GM19467 (cell line): ENCODE measurements at regions not wholly inside any gene's neighbourhood (a gene's known extent, or its start where the extent isn't known, plus 50 kb on each side); places are given as distances from the start of the nearest gene placed in this dataset.

ENCODE experiments used
- ATAC-seq: cut with Tn5 transposase; IDR thresholded peaks from one replicate; pipeline ENCODE4 v1.9.1; 2021; ENCODE audit warnings: mild to moderate bottlenecking, moderate library complexity; ENCODE audit not compliant: unreplicated experiment

DNA sequence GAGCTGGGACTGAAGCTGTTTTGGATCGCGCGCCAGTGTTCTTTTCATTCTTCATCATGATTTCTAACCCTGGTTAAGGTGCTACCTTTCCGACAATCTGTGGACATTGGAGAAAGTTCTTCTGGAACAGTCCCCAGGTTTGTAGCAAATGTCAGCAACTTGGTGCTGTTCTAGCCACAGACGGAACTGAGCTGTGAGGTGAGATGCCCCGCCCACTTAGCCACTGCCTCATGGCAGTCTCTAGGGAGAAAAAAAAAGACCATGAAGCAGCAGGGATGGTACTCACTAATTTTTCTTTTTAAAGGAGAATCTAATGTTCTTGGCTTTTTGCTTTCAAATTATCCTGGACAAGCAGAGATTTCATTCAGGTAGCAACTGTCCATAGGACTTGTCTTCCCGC lies 72.1 kb upstream of the STK32A start:
- ATAC-seq = no peak

DNA sequence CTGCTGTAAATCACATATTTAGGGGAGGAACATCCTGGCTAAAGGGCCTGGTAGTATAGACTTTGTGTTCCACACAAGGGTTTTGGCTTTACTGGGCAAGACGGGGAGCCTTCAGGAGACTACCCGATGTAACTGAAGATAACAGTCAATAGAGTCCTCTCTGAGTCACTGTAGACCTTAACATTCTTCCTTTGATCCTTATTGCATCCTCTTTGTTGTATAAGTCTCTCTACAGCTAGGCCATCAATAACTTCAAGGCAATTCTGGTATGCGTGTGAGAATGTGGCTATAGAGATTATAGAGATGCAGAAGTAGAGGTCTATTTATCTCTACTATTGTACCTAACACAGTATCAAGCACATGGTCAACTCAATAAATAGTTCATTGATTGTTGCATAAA lies 67.3 kb upstream of the STK32A start:
- ATAC-seq = no peak

DNA sequence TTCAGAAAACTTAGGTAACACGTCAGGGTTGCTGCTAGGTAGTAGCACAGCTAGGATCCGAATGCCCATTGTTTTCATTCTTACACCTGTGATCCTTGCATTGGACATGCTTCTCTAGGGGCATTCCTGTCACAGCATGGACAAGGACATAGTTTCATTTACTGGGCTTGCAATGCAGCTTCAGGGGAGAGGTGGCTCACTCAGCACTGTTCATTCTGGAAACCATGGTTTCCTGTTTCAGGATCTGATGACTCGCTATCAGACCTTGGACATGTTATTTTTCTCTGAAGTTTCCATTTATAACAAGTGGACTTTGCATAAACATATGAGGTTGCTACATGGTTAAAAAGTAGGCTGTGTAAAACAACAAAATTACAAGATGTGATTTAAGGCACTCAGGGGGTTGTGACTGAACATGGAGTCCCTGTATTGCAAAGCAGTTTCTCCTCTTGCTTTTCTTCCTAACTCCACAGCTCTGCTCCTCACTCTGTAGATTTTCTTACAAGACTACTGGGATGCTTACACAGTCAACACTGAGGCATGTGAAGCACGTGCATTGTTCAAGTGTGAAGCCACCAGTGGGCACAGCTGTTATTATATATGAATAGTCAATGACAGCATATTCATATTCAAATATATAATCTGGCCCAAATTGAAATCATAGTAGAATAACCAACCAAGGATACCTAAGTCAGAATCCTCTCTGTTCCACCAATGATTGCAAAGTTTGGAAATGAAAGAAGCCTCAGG lies 66.1 kb upstream of the STK32A start:
- ATAC-seq = peak; percentile 2

DNA sequence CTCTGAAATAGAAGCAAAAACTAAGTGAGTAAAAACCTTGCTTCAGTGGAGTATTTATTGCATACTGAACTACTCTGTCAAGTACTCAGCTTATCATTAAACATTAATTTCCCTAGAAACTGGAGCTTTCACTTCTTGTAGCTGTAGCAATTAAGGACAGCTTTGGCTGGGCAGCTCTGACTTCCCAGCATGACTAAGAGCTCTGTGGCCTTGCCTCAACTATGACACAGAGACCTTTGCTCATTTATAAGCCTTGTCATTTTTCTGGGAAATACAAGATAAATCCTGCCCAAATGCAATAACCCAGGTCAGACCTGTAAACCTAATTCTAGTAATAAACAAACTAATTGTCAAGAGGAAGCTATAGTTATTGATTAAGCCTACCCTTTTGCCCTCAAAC lies 65.4 kb upstream of the STK32A start:
- peak; percentile 60 for ATAC-seq

DNA sequence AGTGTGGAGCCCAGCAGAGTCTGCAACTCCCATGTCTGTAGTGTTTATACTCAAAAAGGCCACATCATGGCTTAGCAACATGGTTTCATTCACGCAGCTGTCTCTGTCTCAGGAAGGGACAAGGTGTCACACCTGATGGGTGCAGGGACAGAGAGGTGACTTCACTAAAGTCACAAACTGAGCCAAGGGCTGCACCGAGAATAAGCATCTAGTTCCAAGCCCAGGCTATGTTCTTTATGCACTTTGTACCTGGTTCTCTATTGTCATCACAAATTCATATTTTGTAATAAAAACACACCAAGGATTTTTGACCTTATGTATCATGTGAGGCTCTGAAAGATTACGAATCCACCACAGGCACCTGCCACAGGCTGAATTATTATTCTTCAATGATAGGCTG lies 64.9 kb upstream of the STK32A start:
- peak; percentile 34 for ATAC-seq

DNA sequence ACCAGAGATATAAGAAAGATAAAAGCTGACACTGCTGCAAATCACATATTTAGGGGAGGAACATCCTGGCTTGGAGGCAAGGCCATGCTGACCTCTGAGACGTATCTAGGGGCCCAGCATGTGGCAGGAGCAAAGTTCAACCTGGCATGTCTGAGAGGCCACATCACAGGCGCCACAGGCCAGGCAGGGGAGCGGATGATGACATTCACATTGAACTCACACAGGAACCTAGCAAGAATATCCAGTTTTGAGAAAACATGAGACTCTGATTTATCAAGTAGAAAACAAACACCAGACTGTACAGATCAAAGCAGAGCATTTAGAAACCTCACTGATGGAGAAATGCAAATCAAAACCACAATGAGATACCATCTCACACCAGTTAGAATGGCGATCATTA lies 64.2 kb upstream of the STK32A start:
- ATAC-seq = peak; percentile 73

DNA sequence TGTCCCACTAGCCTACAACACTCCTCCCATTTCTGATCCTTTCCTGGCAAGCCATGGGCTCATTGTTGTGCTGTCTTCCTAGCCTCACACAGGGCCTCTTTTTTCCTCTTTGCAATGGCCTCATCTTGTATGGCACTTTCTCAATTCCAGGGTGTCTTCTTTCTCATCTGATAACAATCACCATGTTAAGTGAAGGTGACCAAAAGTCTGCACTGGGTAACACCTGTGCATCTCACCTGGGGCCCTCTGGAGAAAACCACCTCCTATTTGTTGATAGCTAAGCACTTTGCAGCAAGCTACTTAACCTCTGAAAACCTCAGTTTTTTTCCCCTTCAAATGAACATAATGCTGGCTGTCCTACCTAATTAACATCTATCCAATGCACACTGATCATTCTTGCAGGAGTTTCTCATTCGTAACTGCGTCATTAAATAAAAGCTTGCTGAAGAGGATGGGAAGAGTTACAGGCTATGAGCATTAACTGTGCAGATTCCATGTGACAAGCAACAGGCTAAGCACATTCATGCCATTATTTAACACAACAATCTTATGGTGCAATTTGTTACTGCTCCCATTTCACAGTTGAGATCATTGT lies 60.1 kb upstream of the STK32A start:
- no peak for ATAC-seq

DNA sequence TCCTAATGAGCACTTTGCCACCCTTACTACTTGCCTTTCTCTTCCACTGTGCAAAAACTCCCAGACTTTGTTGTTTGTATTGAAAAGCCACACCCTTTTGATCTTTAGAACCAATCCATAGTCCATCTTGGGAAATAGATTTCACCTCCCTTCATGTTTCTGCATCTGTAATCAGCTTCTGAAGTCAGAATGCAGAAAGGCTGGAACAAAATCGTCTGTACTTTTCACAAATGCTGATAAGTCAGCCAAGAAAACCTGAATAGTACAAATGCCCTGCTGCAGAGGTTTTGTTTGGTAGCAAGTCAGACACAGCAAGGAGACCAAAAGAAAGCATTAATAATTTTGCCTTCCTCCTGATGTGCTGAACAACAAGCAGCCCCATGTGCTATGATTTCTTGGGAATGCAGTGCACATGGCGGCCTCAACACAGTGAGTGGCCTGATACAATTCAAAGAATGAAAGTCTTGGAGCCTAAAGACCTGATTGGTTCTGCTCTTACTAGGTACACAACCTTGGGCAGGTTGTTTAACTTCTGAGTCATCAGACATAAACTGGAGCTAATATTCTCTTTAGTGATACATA lies 59.2 kb upstream of the STK32A start:
- no peak for ATAC-seq

DNA sequence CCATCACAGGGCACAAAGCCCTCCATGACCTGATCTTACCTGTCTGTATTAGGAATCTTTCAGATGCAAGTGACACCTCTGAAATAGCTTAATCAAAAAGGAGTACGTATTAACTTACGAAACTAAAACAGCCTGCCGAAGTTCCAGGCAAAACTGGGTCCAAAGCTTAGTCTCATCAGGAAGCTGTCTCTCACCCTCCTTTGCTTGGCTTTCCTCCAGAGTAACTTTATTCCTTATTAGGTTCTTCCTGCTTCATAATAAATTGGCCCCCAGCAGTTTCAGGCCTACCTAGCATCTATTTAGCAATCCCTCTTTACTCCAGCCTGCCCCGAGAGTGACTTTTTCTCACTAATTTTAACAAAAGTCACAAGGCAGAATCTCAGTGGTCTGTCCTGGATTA lies 58.4 kb upstream of the STK32A start:
- no peak for ATAC-seq

DNA sequence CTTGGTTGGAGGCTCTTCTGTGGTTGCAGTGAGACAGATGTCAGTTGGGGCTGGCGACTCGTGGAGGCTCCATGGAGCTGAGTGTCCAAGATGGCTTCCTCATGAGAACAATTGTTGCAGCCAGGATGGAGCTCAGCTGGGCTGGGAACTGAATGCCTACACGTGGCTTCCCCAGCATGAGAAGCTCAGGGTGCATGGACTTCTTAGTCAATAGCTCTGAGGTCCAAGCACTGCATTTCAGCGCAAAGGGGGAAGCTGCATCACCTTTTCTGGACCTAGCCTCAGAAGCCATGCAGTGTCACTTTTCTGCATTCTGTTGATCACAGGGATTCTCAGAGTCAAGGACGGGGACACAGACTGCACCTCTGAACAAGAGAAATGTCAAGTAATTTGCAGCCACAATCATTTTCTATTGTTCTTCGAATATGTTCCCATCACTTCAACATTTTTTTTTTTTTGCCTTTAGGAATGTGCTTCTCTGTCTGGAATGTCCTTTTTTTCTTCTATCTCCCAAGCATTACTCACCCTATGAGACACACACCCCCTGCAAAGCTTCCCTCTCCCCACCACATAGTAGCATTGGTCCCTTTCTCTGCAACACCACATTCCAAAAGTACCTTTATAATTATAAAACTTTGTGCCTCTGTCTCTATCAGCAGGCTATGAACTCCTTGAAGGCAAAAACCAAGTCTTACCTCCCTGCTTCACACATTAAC lies 57.5 kb upstream of the STK32A start:
- no peak for ATAC-seq

DNA sequence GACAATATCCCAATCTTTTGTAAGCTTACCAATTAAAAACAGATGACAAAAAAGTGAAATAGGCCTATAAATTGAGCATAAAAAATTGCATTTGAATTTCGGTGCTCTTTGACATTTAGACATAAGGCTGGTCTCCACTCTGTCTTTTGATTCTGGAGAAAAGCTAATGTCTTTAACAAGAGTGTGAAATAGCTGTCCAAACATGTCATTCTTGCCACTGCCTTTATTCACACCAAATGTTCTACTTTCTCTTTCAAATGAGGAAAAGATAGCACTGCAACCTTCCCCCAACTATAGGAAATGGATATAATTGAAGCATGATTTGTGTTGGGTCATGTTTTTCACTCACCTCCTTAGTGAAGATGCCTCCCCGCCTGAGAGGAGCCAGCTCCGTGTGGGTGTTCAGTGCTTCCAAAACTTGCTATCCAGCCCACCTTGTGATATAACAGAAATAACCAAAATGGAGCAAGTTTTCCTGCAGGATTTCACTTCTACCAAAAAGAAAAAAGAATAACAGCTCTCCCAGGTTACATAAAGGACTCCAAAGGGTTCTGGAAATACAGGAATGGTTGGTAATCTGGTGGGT lies 55.2 kb upstream of the STK32A start:
- no peak for ATAC-seq

DNA sequence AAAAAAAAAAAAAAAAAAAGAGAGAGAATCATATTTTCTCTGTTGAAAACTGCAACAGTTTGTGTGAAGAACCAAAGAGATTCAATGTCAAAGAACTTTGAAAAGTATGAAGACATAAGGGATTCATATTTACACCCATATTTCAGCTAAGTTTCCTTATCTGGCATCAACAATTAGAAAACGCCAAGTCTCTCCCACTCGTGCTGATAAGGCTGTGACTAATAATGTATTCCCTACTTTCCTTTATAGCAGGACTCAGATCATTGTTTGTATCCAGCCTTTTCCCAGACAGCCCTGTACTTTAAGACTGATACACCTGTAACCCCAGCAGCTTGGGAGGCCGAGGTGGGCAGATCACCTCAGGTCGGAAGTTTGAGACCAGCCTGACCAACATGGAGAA lies 54.1 kb upstream of the STK32A start:
- no peak for ATAC-seq
